Cardiac septum (tissue), 1 donor: ENCODE measurements at regions not wholly inside any gene's neighbourhood (a gene's known extent, or its start where the extent isn't known, plus 50 kb on each side); places are given as distances from the start of the nearest gene placed in this dataset.

Source experiments
- DNase-seq: peaks from one replicate; pipeline ENCODE4 v3.0.0-alpha.2; 2020; ENCODE audit warnings: low spot score
- intact Hi-C: fragments of 100-400 bp; cut with DNase I; formaldehyde crosslinking; loops from one replicate; pipeline ENCODE4 v1.14.0; 2022
- donor health status: DM: no; HTN: no; CAD: no.

GRCh38 chr14:61996753-61997152 lies 234.5 kb downstream of the SNAPC1 start:
- intact Hi-C loops = no loop called here
- DNase-seq = no peak

DNA sequence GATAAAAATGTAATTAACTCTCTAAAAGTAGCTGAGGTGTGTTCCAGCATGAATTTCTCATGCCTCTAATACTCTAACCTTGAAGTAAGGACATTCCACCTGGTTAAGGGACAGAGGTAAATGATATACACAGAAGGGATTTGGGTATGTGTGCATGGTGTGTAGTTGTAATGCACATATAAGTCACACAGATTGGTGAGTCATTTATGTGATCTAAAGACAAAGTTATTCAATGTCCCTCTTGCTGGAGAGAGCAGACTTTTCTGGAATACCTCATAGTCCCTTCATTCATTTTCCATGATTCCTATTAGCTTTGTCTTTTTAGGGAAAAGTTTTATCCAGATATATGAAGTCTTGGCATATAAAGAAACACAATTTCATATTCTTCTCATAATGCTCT lies 234.9 kb downstream of the SNAPC1 start:
- intact Hi-C loops = no loop called here
- DNase-seq = no peak

DNA sequence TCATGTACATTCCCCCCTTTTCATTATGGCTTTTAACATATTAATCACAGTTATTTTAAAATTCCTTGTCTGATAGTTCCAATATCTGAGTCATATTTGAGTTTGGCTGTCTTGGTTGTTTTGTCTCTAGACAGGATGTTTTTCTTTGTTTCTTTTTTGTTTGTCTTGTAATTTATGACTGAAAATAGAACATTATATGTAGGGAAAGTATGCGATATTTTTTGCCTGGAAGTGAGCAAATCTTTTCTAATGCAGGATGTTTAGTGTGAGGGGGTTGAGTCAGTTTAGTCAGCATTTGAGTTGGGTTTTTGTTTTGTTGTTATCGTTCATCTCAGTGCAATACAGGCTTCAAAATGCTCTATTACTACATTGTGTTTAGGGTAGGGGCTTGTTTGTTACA lies 239.7 kb downstream of the SNAPC1 start:
- DNase-seq = no peak
- intact Hi-C loops = no loop called here

DNA sequence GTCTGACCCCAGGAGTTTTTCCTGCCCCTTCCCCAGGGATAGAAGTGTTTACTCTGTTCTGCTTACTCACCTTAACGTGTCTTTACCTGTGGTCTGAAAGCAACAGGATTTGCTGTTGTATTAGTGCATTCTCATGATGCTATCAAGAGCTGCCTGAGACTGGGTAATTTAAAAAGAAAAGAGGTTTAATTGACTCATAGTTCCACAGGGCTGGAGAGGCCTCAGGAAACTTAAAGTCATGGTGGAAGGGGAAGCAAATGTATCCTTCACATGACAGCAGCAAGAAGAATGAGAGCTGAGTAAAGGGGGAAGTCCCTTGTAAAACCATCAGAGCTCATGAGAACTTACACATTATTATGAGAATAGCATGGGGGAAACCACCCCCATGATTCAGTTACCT lies 240.4 kb downstream of the SNAPC1 start:
- intact Hi-C loops = no loop called here
- no peak for DNase-seq

GRCh38 chr14:62003701-62004100 lies 241.5 kb downstream of the SNAPC1 start:
- intact Hi-C loops = no loop called here
- DNase-seq = no peak

GRCh38 chr14:62006116-62006731 lies 244.0 kb downstream of the SNAPC1 start:
- no peak for DNase-seq
- intact Hi-C loops = no loop called here

- no peak for DNase-seq
- intact Hi-C loops = no loop called here
These were observed 253.0 kb downstream of the SNAPC1 start for GRCh38 chr14:62015243-62015642.

GRCh38 chr14:62015945-62016344 lies 253.7 kb downstream of the SNAPC1 start:
- intact Hi-C loops = no loop called here
- no peak for DNase-seq

GRCh38 chr14:62017651-62018230 lies 255.5 kb downstream of the SNAPC1 start:
- intact Hi-C loops = no loop called here
- DNase-seq = no peak

DNA sequence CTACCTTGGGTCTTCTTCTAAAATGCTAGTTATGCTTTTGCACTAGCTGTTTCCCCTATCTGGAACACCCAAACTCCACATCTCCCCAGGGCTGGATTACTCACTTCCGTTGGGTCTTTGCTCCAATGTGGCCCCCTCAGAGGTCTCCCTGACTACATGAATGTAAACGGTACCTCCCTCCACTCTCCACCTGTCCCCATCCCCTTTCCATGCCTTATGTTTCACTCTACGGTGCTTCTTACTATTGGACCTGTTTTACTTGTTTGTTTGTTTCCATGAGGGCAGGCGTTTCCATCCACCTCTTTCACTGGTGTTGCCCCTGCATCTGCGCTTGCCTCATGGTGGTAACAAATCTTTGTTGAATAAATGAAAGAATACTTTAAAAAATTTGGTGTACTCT lies 256.4 kb downstream of the SNAPC1 start:
- no peak for DNase-seq
- intact Hi-C loops = no loop called here

- DNase-seq = no peak
- intact Hi-C loops = no loop called here
These were observed 265.7 kb downstream of the SNAPC1 start for GRCh38 chr14:62027958-62028357.

DNA sequence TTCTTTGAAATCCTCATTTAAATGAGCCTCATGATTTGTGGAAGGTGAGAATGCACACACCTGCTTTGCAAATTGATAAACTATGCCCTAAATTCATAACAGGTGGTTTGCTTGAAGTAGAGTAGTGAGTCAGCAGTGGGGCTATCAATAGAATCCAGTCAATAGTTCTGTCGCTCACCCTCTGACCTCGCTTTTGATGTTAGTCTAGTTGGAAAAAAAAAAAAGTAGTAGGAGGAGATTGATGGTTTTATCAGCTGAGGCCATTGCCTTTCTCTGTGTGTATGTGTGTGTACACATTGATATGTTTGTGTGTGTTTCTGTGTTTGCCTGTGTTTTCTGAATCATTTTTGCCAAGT lies 267.3 kb downstream of the SNAPC1 start:
- intact Hi-C loops = no loop called here
- DNase-seq = no peak

DNA sequence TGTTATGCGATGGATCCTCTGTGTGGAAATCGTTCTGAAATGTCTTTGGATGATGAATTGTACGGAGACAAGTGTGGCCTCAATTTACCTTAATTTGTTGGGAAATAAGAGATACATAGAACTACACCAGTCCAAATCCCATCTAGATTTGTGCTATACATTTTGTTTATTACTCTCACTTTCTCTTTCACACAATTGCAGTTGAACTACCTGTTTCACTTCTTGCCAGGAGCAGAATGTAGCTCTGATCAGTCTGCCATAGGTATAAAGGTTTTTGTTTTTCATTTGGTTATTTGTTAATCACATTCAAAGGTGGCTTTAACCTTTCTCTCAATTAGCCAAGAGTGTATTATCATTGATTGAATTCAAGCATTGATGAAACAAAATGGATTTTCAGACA lies 268.2 kb downstream of the SNAPC1 start:
- intact Hi-C loops = no loop called here
- no peak for DNase-seq

GRCh38 chr14:62031504-62031903 lies 269.3 kb downstream of the SNAPC1 start:
- no peak for DNase-seq
- intact Hi-C loops = no loop called here

GRCh38 chr14:62053188-62053587 lies 291.0 kb downstream of the SNAPC1 start:
- no peak for DNase-seq
- intact Hi-C loops = no loop called here

DNA sequence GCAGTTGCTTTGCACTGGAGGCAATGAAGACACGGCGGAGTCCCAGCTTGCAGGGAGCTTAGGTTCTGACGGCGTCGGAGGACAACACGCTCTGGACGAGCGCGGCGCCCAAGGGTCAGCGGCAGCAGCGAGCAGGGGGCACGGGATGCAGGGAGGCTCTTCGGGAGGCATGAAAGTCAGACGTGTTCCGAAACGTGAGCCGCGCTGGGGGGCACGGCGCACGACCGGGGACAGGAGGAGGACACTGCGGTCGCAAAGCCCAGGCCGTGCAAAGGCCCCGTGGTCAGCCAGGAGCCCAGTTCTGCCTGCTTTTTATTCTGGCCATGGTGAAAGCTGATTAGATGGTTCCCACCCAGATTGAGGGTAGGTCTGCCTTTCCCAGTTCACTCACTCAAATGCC lies 294.6 kb downstream of the SNAPC1 start:
- no peak for DNase-seq
- intact Hi-C loops = no loop called here

DNA sequence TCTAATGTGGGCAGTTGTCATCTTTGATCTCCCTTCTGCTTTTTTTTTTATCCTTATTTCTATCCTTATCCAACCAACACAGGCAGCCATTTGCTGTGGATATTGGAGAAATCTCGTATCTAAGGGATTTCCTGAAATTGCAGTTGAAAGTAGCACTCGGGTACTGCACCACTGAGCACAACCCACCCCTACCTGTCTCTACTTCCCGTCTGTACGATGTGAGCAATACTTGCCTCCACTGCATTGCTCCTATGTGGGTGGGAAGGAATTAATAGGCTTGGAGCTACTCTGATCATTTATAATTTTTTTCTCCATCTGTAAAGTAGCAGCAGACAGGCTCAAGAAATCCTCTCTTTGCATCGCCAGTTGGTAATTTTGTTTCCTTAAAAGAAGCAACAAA lies 300.4 kb downstream of the SNAPC1 start:
- intact Hi-C loops = no loop called here

DNA sequence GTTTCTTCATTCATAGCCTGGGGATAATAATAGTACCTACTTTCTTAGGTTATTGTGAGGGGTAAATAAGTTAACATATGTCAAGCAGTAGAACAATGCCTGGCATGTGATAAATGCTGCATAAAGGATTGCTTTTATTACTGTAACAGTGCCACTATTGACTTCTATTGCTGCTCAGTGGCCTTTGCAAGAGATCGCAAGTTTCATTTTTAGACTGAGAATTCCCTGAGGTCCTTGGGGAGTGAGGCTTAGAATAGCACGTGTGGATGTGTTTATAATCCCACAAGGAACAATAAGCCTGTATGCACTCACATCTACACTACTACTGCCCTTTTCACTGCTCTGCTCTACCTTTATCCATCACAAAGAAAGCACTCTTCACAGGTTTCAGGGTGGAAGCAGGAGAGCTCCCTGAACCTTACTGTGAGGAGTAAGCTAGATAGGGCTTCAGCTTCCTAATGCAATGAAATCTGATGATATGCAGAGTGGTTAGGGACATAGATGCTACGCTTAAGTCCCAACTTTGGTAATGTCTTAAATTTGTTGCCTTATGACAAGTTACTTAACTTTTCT lies 302.6 kb downstream of the SNAPC1 start:
- DNase-seq = no peak
- intact Hi-C loops = no loop called here

More for the DNA sequence above, 300.4 kb downstream of the SNAPC1 start:
- DNase-seq = no peak

DNA sequence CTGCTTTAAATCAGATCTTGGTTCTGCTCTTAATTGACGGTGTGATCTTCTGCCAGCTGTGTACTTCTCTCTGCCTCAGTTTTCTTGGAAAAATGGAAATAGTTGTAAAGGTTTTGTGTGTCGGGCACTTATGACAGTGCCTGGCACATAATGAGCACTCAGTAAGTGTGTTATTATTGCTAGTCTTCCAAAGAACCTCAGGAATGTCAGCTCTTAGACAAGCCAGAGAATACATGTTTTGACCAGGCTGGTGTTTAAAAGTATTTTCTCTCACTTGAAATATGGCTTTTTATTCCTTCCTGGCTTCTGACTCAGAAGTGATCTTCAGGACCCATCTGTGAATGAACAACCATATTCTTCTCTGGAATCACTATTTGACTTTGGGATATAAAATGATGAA lies 304.1 kb downstream of the SNAPC1 start:
- DNase-seq = no peak
- intact Hi-C loops = no loop called here

- no peak for DNase-seq
- intact Hi-C loops = no loop called here
These were observed 308.8 kb downstream of the SNAPC1 start for GRCh38 chr14:62071039-62071438.

DNA sequence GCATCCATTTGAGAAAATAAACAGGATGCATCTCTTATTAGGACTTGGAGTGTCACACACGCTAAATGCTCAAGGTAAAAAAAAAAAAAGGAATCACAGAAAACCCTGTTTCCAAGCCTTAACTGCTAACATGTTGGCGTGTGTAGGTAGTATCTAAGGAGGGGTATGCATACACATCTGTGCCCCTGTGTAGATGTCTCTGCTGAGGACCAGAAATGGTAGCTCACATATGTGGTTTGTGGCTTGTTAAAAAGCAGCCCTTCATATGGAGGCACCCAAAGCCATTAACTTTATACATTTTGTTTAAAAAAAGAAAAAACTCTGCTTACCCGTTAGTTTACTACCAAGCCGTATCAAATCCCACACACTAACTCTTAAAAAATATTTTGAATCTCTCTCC lies 314.1 kb downstream of the SNAPC1 start:
- no peak for DNase-seq
- intact Hi-C loops = no loop called here
